SK-N-SH (cell line): ENCODE measurements at regions not wholly inside any gene's neighbourhood (a gene's known extent, or its start where the extent isn't known, plus 50 kb on each side); places are given as distances from the start of the nearest gene placed in this dataset.

Experiments used
- CTCF ChIA-PET: fragments of 300-600, 350-600 bp; formaldehyde crosslinking; extraction: SDS; loops from one replicate; lab custom pipeline; 2021; lab: Yijun Ruan, JAX
- POLR2A ChIA-PET: fragments of 350-600 bp; sonication (Branson Sonifier 250); formaldehyde crosslinking; extraction: SDS; loops from one replicate; lab custom pipeline; 2020; ENCODE audit warnings: antibody characterized with exemption, inconsistent platforms; lab: Yijun Ruan, JAX
- DNase-seq: peaks from one replicate; pipeline ENCODE4 v3.0.0; 2012
- H2AFZ ChIP-seq: fragments of 200-600 bp; sonication (generic); 2 replicates; pipeline ENCODE4 v1.8.1; 2016; ENCODE audit warnings: antibody characterized with exemption, mild to moderate bottlenecking, low read depth
- H3F3A ChIP-seq: fragments of 200-600 bp; sonication (generic); replicated peaks from 2 replicates; pipeline ENCODE3; 2016; ENCODE audit warnings: antibody characterized with exemption, mild to moderate bottlenecking; ENCODE audit not compliant: insufficient read depth
- H3K27ac ChIP-seq, 2 experiments: fragments of 200-500 bp in 1 of 2; fragments of 200-600 bp in 1 of 2; sonication (Bioruptor generic) in 1 of 2; sonication (generic), shearing (Covaris generic) in 1 of 2; 2 replicates each; pipeline versions ENCODE4 v1.5.1 to v1.6.1; 2014 to 2016; ENCODE audit warnings: low read depth in 2 of 2, inconsistent platforms in 1 of 2, low read length in 1 of 2, mild to moderate bottlenecking in 1 of 2, mixed read lengths in 1 of 2
- H3K27me3 ChIP-seq: fragments of 200-600 bp; sonication (generic), shearing (Covaris generic); 2 replicates; pipeline ENCODE4 v1.6.1; 2016; ENCODE audit warnings: mixed run types; ENCODE audit not compliant: insufficient read depth
- H3K36me3 ChIP-seq, 2 experiments: fragments of 200-500 bp in 1 of 2; fragments of 200-600 bp in 1 of 2; sonication (Bioruptor generic) in 1 of 2; sonication (generic) in 1 of 2; replicated peaks in 1 of 2; 2 replicates each; pipeline versions ENCODE3 to v1.5.1; 2014 to 2016; ENCODE audit warnings: low read length in 1 of 2, mild to moderate bottlenecking in 1 of 2; ENCODE audit not compliant: insufficient read depth in 2 of 2, control insufficient read depth in 1 of 2
- H3K4me1 ChIP-seq, 2 experiments: fragments of 200-500 bp in 1 of 2; fragments of 200-600 bp in 1 of 2; sonication (Bioruptor generic) in 1 of 2; sonication (generic), shearing (Covaris generic) in 1 of 2; 2 replicates each; pipeline versions ENCODE4 v1.5.1 to v1.6.1; 2014 to 2016; ENCODE audit warnings: low read depth in 1 of 2, low read length in 1 of 2, mixed run types in 1 of 2; ENCODE audit not compliant: insufficient read depth in 2 of 2, control insufficient read depth in 1 of 2
- H3K4me2 ChIP-seq: fragments of 200-600 bp; sonication (generic), shearing (Covaris generic); 2 replicates; pipeline ENCODE4 v1.6.1; 2017; ENCODE audit warnings: mixed run types
- H3K4me3 ChIP-seq, 2 experiments: fragments of 200-500 bp in 1 of 2; fragments of 200-600 bp in 1 of 2; sonication (Bioruptor generic) in 1 of 2; sonication (generic), shearing (Covaris generic) in 1 of 2; 2 replicates each; pipeline versions ENCODE4 v1.5.1 to v1.8.1; 2014 to 2016; ENCODE audit warnings: low read depth in 2 of 2, inconsistent platforms in 1 of 2, low read length in 1 of 2, mild to moderate bottlenecking in 1 of 2, mixed read lengths in 1 of 2, moderate library complexity in 1 of 2
- H3K79me2 ChIP-seq: fragments of 200-600 bp; sonication (generic); 2 replicates; pipeline ENCODE4 v1.8.1; 2017; ENCODE audit warnings: mild to moderate bottlenecking; ENCODE audit not compliant: insufficient read depth
- H3K9ac ChIP-seq: fragments of 200-600 bp; sonication (generic); 2 replicates; pipeline ENCODE4 v1.6.1; 2017; ENCODE audit warnings: mixed run types
- H3K9me2 ChIP-seq: fragments of 200-600 bp; sonication (generic); 2 replicates; pipeline ENCODE4 v1.6.1; 2017; ENCODE audit warnings: mixed run types
- H3K9me3 ChIP-seq: fragments of 200-600 bp; sonication (generic); 2 replicates; pipeline ENCODE4 v1.6.1; 2017; ENCODE audit warnings: mixed run types, mild to moderate bottlenecking, moderate library complexity
- H4K20me1 ChIP-seq: fragments of 200-600 bp; sonication (generic); 2 replicates; pipeline ENCODE4 v1.6.1; 2017; ENCODE audit warnings: mild to moderate bottlenecking, mixed run types; ENCODE audit not compliant: insufficient read depth
- CTCF ChIP-seq: fragments of 200-600 bp; sonication (generic); IDR thresholded peaks from 2 replicates; pipeline ENCODE4 v1.6.1; 2017; ENCODE audit warnings: antibody characterized with exemption, mild to moderate bottlenecking, moderate library complexity
- FOSL2 ChIP-seq: IDR thresholded peaks from 2 replicates; pipeline ENCODE4 v1.4.0; 2012; ENCODE audit warnings: low read depth, mild to moderate bottlenecking, moderate library complexity, borderline replicate concordance
- FOXJ3 ChIP-seq: sonication (generic); formaldehyde crosslinking; IDR thresholded peaks from 2 replicates; pipeline ENCODE4 v1.5.1; 2020; ENCODE audit warnings: mild to moderate bottlenecking, missing genetic modification reagents
- FOXM1 ChIP-seq: IDR thresholded peaks from 2 replicates; pipeline ENCODE4 v1.4.0; 2012; ENCODE audit warnings: low read depth, mild to moderate bottlenecking
- GATA2 ChIP-seq: sonication (generic); formaldehyde crosslinking; IDR thresholded peaks from 2 replicates; pipeline ENCODE4 v1.5.0; 2020; ENCODE audit warnings: mild to moderate bottlenecking, missing genetic modification reagents
- IRF3 ChIP-seq: fragments of 150-350 bp; IDR thresholded peaks from 2 replicates; pipeline ENCODE4 v1.6.1; 2016; ENCODE audit warnings: mild to moderate bottlenecking, low read depth, low read length
- MAX ChIP-seq: IDR thresholded peaks from 2 replicates; pipeline ENCODE4 v1.4.0; 2012; ENCODE audit warnings: low read depth
- MXI1 ChIP-seq: IDR thresholded peaks from 2 replicates; pipeline ENCODE4 v1.6.1; 2012; ENCODE audit warnings: mild to moderate bottlenecking, low read depth, low read length, improper control_type of control experiment
- PBX3 ChIP-seq: IDR thresholded peaks from 2 replicates; pipeline ENCODE4; 2012
- POLR2AphosphoS5 ChIP-seq: IDR thresholded peaks from 2 replicates; pipeline ENCODE4 v1.6.1; 2012; ENCODE audit warnings: low read depth, low read length
- RAD21 ChIP-seq: IDR thresholded peaks from 2 replicates; pipeline ENCODE4 v1.6.1; 2012; ENCODE audit warnings: mild to moderate bottlenecking, low read length
- SIN3A ChIP-seq: IDR thresholded peaks from 2 replicates; pipeline ENCODE4 v1.6.1; 2012; ENCODE audit warnings: low read depth, mild to moderate bottlenecking, low read length, moderate library complexity, borderline replicate concordance
- TAF1 ChIP-seq: IDR thresholded peaks from 2 replicates; pipeline ENCODE4 v1.6.1; 2012; ENCODE audit warnings: low read depth, mild to moderate bottlenecking, low read length, moderate library complexity, borderline replicate concordance
- TCF12 ChIP-seq: IDR thresholded peaks from 2 replicates; pipeline ENCODE4 v1.4.0; 2012
- TEAD4 ChIP-seq: IDR thresholded peaks from 2 replicates; pipeline ENCODE4 v1.4.0; 2012; ENCODE audit warnings: mild to moderate bottlenecking, borderline replicate concordance; ENCODE audit not compliant: insufficient read depth
- USF1 ChIP-seq: IDR thresholded peaks from 2 replicates; pipeline ENCODE4 v1.4.0; 2012; ENCODE audit warnings: low read depth, borderline replicate concordance
- USF2 ChIP-seq: fragments of 150-350 bp; IDR thresholded peaks from 2 replicates; pipeline ENCODE4 v1.6.1; 2017; ENCODE audit warnings: antibody characterized with exemption, low read length, low read depth, borderline replicate concordance
- YY1 ChIP-seq: IDR thresholded peaks from 2 replicates; pipeline ENCODE4 v1.4.0; 2012; ENCODE audit warnings: low read depth, mild to moderate bottlenecking
- WGBS: methylation state at CpG from one replicate; pipeline ENCODE4 v1.1.6; 2017; ENCODE audit warnings: low lambda C conversion rate; 5-methylcytosine and 5-hydroxymethylcytosine counted together

GRCh38 chr10:124225467-124226270, 132.3 kb upstream of the CHST15 start:
- DNase-seq, result no peak
- Histone ChIP-seq H3K27ac (no peak overlapping the region), H3K4me1 (peaks cover 0 to 26% of the 10 kb centered on the region in 2 experiments; a peak in 1 of 4 replicates), H4K20me1 (no peaks in the 10 kb centered on the region), H3K9me2 (no peaks in the 10 kb centered on the region), H3K9ac (no peak overlapping the region), H3K36me3 (no peaks in the 10 kb centered on the region), H2AFZ (no peak overlapping the region), H3K79me2 (no peaks in the 10 kb centered on the region), H3K4me3 (no peak overlapping the region), H3K4me2 (no peak overlapping the region), H3K9me3 (no peaks in the 10 kb centered on the region), H3F3A (no peaks in the 10 kb centered on the region), H3K27me3 (no peaks in the 10 kb centered on the region)
- POLR2A ChIA-PET, result no interaction called here
- WGBS, result 53% methylated on average over 15 of the region's 15 CpGs
- TF ChIP-seq TAF1 (no peak), USF2 (no peak), MAX (no peak), GATA2 (no peak), TEAD4 (no peak), IRF3 (no peak), SIN3A (no peak), YY1 (no peak)
- CTCF ChIA-PET, result interaction anchor here (1.1 to 1.5 kb wide), 2 partner anchors 20 to 165 kb away, joined by 3 to 4 read pairs; no protein-coding TSS in a partner anchor

GRCh38 chr10:124225029-124225466, 131.7 kb upstream of the CHST15 start:
- Histone ChIP-seq H3K9me3 (no peaks in the 10 kb centered on the region), H3K27me3 (no peaks in the 10 kb centered on the region), H3K4me2 (no peak overlapping the region), H2AFZ (no peak overlapping the region), H3F3A (no peaks in the 10 kb centered on the region), H3K36me3 (no peaks in the 10 kb centered on the region), H3K9ac (no peak overlapping the region), H3K9me2 (no peaks in the 10 kb centered on the region), H3K27ac (no peak overlapping the region), H3K4me1 (peaks cover 0 to 26% of the 10 kb centered on the region in 2 experiments; a peak in 1 of 4 replicates), H3K79me2 (no peaks in the 10 kb centered on the region), H3K4me3 (no peak overlapping the region), H4K20me1 (no peaks in the 10 kb centered on the region)
- no peak for DNase-seq
- CTCF ChIA-PET, result interaction anchor here (0.7 to 1.5 kb wide), 3 partner anchors 10 to 165 kb away, joined by 3 to 4 read pairs (median 3); no protein-coding TSS in a partner anchor
- 32% methylated on average over 6 of the region's 6 CpGs for WGBS
- POLR2A ChIA-PET, result no interaction called here
- TF ChIP-seq CTCF (no peak), RAD21 (no peak), POLR2AphosphoS5 (no peak), USF1 (no peak), MXI1 (no peak), IRF3 (no peak), PBX3 (no peak), FOXJ3 (no peak), FOSL2 (no peak), TCF12 (no peak), FOXM1 (no peak)
